H1 (cell line): ENCODE measurements at regions not wholly inside any gene's neighbourhood (a gene's known extent, or its start where the extent isn't known, plus 50 kb on each side); places are given as distances from the start of the nearest gene placed in this dataset.

Experiments used
- CTCF ChIA-PET: fragments of 300-600 bp; sonication (Branson Sonifier 250); formaldehyde crosslinking; loops from one replicate; lab custom pipeline; 2021; ENCODE audit not compliant: partially characterized antibody; lab: Charles Lee
- POLR2A ChIA-PET: fragments of 300-600 bp; sonication (Branson Sonifier 250); formaldehyde crosslinking; loops from one replicate; lab custom pipeline; 2021; ENCODE audit warnings: inconsistent platforms; ENCODE audit not compliant: partially characterized antibody; lab: Charles Lee
- DNase-seq, 2 experiments: peaks; one replicate each; pipeline versions ENCODE4 v3.0.0 to v3.0.0-alpha.2; 2010 to 2022; ENCODE audit warnings: low spot score in 2 of 2, low read depth in 1 of 2, mixed read lengths in 1 of 2
- FAIRE-seq: peaks from 2 replicates; lab custom pipeline; 2011; peaks lifted over from hg19 to GRCh38; lab: Jason Lieb, UNC
- H2AFZ ChIP-seq: 2 replicates; pipeline ENCODE4 v1.8.1; 2012; ENCODE audit warnings: low read length, inconsistent platforms
- H2AK5ac ChIP-seq: 2 replicates; pipeline ENCODE4 v1.6.1; 2013; ENCODE audit warnings: low read depth, low read length
- H2BK120ac ChIP-seq: replicated peaks from 2 replicates; pipeline ENCODE3; 2013; ENCODE audit warnings: low read depth, low read length, inconsistent platforms
- H2BK12ac ChIP-seq: 2 replicates; pipeline ENCODE4 v1.6.1; 2013; ENCODE audit warnings: low read depth, low read length
- H2BK15ac ChIP-seq: 2 replicates; pipeline ENCODE4 v1.6.1; 2013; ENCODE audit warnings: low read length
- H2BK20ac ChIP-seq: 2 replicates; pipeline ENCODE4 v1.6.1; 2013; ENCODE audit warnings: low read length
- H2BK5ac ChIP-seq: 2 replicates; pipeline ENCODE4 v1.6.1; 2013; ENCODE audit warnings: low read depth, low read length
- H3K14ac ChIP-seq: 2 replicates; pipeline ENCODE4 v1.6.1; 2013; ENCODE audit warnings: inconsistent platforms; ENCODE audit not compliant: insufficient read length
- H3K18ac ChIP-seq: 2 replicates; pipeline ENCODE4 v1.6.1; 2013; ENCODE audit warnings: low read length; ENCODE audit errors: extremely low read depth
- H3K23ac ChIP-seq: 2 replicates; pipeline ENCODE4 v1.6.1; 2013; ENCODE audit warnings: inconsistent platforms; ENCODE audit not compliant: insufficient read length
- H3K23me2 ChIP-seq: 2 replicates; pipeline ENCODE4 v1.6.1; 2013; ENCODE audit warnings: low read depth, low read length
- H3K27ac ChIP-seq: 2 replicates; pipeline ENCODE4 v1.6.1; 2011; ENCODE audit warnings: low read depth, low read length, inconsistent platforms
- H3K27me3 ChIP-seq, 4 experiments: replicated peaks in 1 of 4; 1 replicate in 1 of 4; 2 replicates in 3 of 4; pipeline versions ENCODE4 v1.6.1 to v1.8.1; 2011 to 2013; ENCODE audit warnings: low read length in 3 of 4, mild to moderate bottlenecking in 3 of 4, inconsistent platforms in 2 of 4, mixed read lengths in 2 of 4, moderate library complexity in 1 of 4; ENCODE audit not compliant: control insufficient read depth in 3 of 4, insufficient read depth in 3 of 4; ENCODE audit errors: extremely low read depth in 1 of 4
- H3K36me3 ChIP-seq, 4 experiments: 2 replicates each; pipeline versions ENCODE4 v1.6.1 to v1.8.1; 2011 to 2013; ENCODE audit warnings: mild to moderate bottlenecking in 4 of 4, low read length in 3 of 4, moderate library complexity in 2 of 4, control low read depth in 1 of 4, inconsistent platforms in 1 of 4; ENCODE audit not compliant: insufficient read depth in 4 of 4, control insufficient read depth in 2 of 4
- H3K4ac ChIP-seq: replicated peaks from 2 replicates; pipeline ENCODE3; 2013; ENCODE audit warnings: low read length, low read depth, mixed read lengths, inconsistent platforms; ENCODE audit not compliant: insufficient read length
- H3K4me1 ChIP-seq, 4 experiments: replicated peaks in 1 of 4; 1 replicate in 1 of 4; 2 replicates in 3 of 4; pipeline versions ENCODE4 v1.6.1 to v1.8.1; 2011 to 2013; ENCODE audit warnings: low read length in 3 of 4, inconsistent platforms in 2 of 4, mixed read lengths in 1 of 4; ENCODE audit not compliant: insufficient read depth in 4 of 4, control insufficient read depth in 3 of 4
- H3K4me2 ChIP-seq, 2 experiments: 2 replicates each; pipeline versions ENCODE4 v1.6.1 to v1.8.1; 2011 to 2013; ENCODE audit warnings: low read depth in 2 of 2, low read length in 2 of 2, control low read depth in 1 of 2, inconsistent platforms in 1 of 2, mild to moderate bottlenecking in 1 of 2; ENCODE audit not compliant: insufficient read depth in 1 of 2
- H3K4me3 ChIP-seq, 4 experiments: fragments of 200-600, 300-600 bp in 1 of 4; sonication (generic), shearing (Covaris generic), sonication (Bioruptor Twin) in 1 of 4; 2 replicates each; pipeline versions ENCODE4 v1.5.1 to v1.8.1; 2011 to 2016; ENCODE audit warnings: low read length in 4 of 4, low read depth in 3 of 4, control low read depth in 2 of 4, inconsistent platforms in 2 of 4, mild to moderate bottlenecking in 2 of 4, mixed read lengths in 1 of 4, moderate library complexity in 1 of 4; ENCODE audit not compliant: insufficient read depth in 2 of 4; ENCODE audit errors: extremely low read depth in 1 of 4
- H3K56ac ChIP-seq: replicated peaks from 2 replicates; pipeline ENCODE3; 2013; ENCODE audit warnings: low read depth, mild to moderate bottlenecking, mixed read lengths, low read length, inconsistent platforms; ENCODE audit not compliant: insufficient read length
- H3K79me1 ChIP-seq: 2 replicates; pipeline ENCODE4 v1.6.1; 2013; ENCODE audit warnings: low read depth, low read length, control low read depth
- H3K79me2 ChIP-seq, 2 experiments: 2 replicates each; pipeline versions ENCODE4 v1.6.1 to v1.8.1; 2012 to 2013; ENCODE audit warnings: low read length in 2 of 2, mild to moderate bottlenecking in 2 of 2, inconsistent platforms in 1 of 2; ENCODE audit not compliant: insufficient read depth in 2 of 2, control insufficient read depth in 1 of 2
- H3K9ac ChIP-seq, 4 experiments: replicated peaks in 1 of 4; 1 replicate in 1 of 4; 2 replicates in 3 of 4; pipeline versions ENCODE4 v1.6.1 to v1.8.1; 2011 to 2013; ENCODE audit warnings: low read depth in 3 of 4, low read length in 3 of 4, control low read depth in 2 of 4, mild to moderate bottlenecking in 2 of 4, moderate library complexity in 2 of 4, inconsistent platforms in 1 of 4; ENCODE audit errors: extremely low read depth in 1 of 4
- H3K9me3 ChIP-seq, 2 experiments: 2 replicates each; pipeline versions ENCODE4 v1.6.1 to v1.8.1; 2012 to 2013; ENCODE audit warnings: mild to moderate bottlenecking in 2 of 2, moderate library complexity in 2 of 2, control low read depth in 1 of 2, inconsistent platforms in 1 of 2, low read depth in 1 of 2, low read length in 1 of 2, mixed read lengths in 1 of 2; ENCODE audit not compliant: insufficient read depth in 2 of 2
- H4K20me1 ChIP-seq, 2 experiments: replicated peaks in 1 of 2; 2 replicates each; pipeline versions ENCODE3 to v1.8.1; 2011 to 2013; ENCODE audit warnings: inconsistent platforms in 2 of 2, low read length in 2 of 2, mild to moderate bottlenecking in 1 of 2; ENCODE audit not compliant: insufficient read depth in 2 of 2, control insufficient read depth in 1 of 2
- H4K5ac ChIP-seq: 2 replicates; pipeline ENCODE4 v1.6.1; 2013; ENCODE audit warnings: low read length, low read depth, mixed read lengths, inconsistent platforms; ENCODE audit not compliant: insufficient read length
- H4K8ac ChIP-seq: 2 replicates; pipeline ENCODE4 v1.8.0; 2013; ENCODE audit warnings: mild to moderate bottlenecking, moderate library complexity, low read length, inconsistent platforms; ENCODE audit not compliant: insufficient read depth; ENCODE audit errors: extremely low read depth
- H4K91ac ChIP-seq: replicated peaks from 2 replicates; pipeline ENCODE3; 2013; ENCODE audit warnings: low read length, mixed read lengths, inconsistent platforms; ENCODE audit not compliant: insufficient read length
- ASH2L ChIP-seq: fragments of 200-600, 300-600 bp; sonication (generic); IDR thresholded peaks from one replicate; pipeline ENCODE4 v1.7.1; 2017; ENCODE audit warnings: low read length
- BACH1 ChIP-seq: IDR thresholded peaks from 2 replicates; pipeline ENCODE4 v1.6.1; 2012; ENCODE audit warnings: low read length, improper control_type of control experiment
- JUN ChIP-seq: IDR thresholded peaks from 2 replicates; pipeline ENCODE4 v1.6.1; 2011; ENCODE audit warnings: low read depth, mild to moderate bottlenecking, improper control_type of control experiment, low read length
- JUND ChIP-seq: IDR thresholded peaks from 2 replicates; pipeline ENCODE4 v1.6.1; 2011; ENCODE audit warnings: mild to moderate bottlenecking, improper control_type of control experiment, low read length
- NRF1 ChIP-seq: IDR thresholded peaks from 2 replicates; pipeline ENCODE4 v1.6.1; 2011; ENCODE audit warnings: mild to moderate bottlenecking, low read depth, low read length, improper control_type of control experiment
- POLR2AphosphoS5 ChIP-seq: IDR thresholded peaks from 2 replicates; pipeline ENCODE4 v1.6.1; 2011; ENCODE audit warnings: low read depth, low read length
- RAD21 ChIP-seq, 2 experiments: IDR thresholded peaks in 1 of 2; conservative IDR thresholded peaks in 1 of 2; 2 replicates each; pipeline ENCODE4 v1.6.1; 2011; ENCODE audit warnings: low read depth in 2 of 2, low read length in 2 of 2, improper control_type of control experiment in 1 of 2, inconsistent platforms in 1 of 2, mild to moderate bottlenecking in 1 of 2, moderate library complexity in 1 of 2
- SAP30 ChIP-seq: fragments of 300-600 bp; sonication (generic); IDR thresholded peaks from 2 replicates; pipeline ENCODE4 v1.7.1; 2012; ENCODE audit warnings: low read length, moderate library complexity, mild to moderate bottlenecking, inconsistent platforms; ENCODE audit not compliant: insufficient read depth, insufficient replicate concordance
- SIRT6 ChIP-seq: IDR thresholded peaks from one replicate; pipeline ENCODE4 v1.7.1; 2012; ENCODE audit warnings: low read length, inconsistent platforms
- TAF7 ChIP-seq: optimal IDR thresholded peaks from 2 replicates; pipeline ENCODE3; 2011; ENCODE audit warnings: low read depth, mild to moderate bottlenecking, inconsistent platforms, low read length, moderate library complexity, borderline replicate concordance
- TCF12 ChIP-seq: IDR thresholded peaks from 2 replicates; pipeline ENCODE4 v1.6.1; 2011; ENCODE audit warnings: low read depth, mild to moderate bottlenecking, low read length
- TEAD4 ChIP-seq: IDR thresholded peaks from 2 replicates; pipeline ENCODE4 v1.6.1; 2012; ENCODE audit warnings: low read depth, low read length, inconsistent platforms, mixed read lengths
- WGBS, 2 experiments: shearing (Covaris generic) in 1 of 2; methylation state at CpG; one replicate each; pipeline versions ENCODE4 v1.1.6 to v1.1.7; 2013 to 2015; ENCODE audit warnings: low lambda C conversion rate in 2 of 2, mixed read lengths in 2 of 2, inconsistent platforms in 1 of 2, low coverage in 1 of 2, missing lambda C conversion rate in 1 of 2; ENCODE audit not compliant: insufficient replicate concordance in 2 of 2, insufficient coverage in 1 of 2, insufficient read length in 1 of 2; ENCODE audit errors: extremely low coverage in 1 of 2, missing lambda C conversion rate in 1 of 2; 5-methylcytosine and 5-hydroxymethylcytosine counted together
- TF ChIP-seq, protein P1 (sequence below), 3 experiments: IDR thresholded peaks; 1 replicate in 2 of 3; 2 replicates in 1 of 3; pipeline versions ENCODE4 v1.5.1 to v1.6.1; 2011; ENCODE audit warnings: low read length in 3 of 3, mild to moderate bottlenecking in 3 of 3, inconsistent platforms in 2 of 3, low read depth in 1 of 3, moderate library complexity in 1 of 3; ENCODE audit not compliant: insufficient read depth in 1 of 3; ENCODE audit errors: control extremely low read depth in 1 of 3

DNA sequence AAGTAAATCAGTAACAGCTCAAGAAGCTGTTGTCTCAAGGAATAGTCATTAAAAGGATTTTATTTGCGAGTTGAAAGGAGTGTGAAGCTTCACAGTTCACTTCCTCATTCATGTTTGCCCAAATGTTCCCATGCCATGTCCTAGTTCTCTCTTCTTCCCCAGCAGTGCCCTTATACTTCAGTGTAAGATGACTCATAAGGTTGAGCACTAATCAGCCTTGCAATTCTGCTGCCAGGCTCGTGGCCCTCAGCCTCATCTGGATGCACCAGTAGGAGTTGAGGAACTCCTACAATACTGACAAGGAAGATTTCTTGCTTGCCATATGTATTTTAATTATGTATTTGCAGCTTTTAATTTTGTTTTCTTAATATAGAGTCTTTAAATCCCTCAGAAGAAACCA, 1980.4 kb downstream of the SUCLG1 start:
- Histone ChIP-seq H4K8ac (no peak overlapping the region), H3K9me3 (no peaks in the 10 kb centered on the region), H3K23me2 (no peaks in the 10 kb centered on the region), H3K23ac (no peak overlapping the region), H3K56ac (no peak overlapping the region), H4K20me1 (no peaks in the 10 kb centered on the region), H3K4ac (no peak overlapping the region), H4K5ac (no peak overlapping the region), H3K79me1 (no peaks in the 10 kb centered on the region), H2BK20ac (no peak overlapping the region), H3K18ac (no peak overlapping the region), H3K9ac (no peak overlapping the region), H2BK15ac (no peak overlapping the region), H4K91ac (no peak overlapping the region), H2BK5ac (no peak overlapping the region), H3K4me1 (no peaks in the 10 kb centered on the region), H3K27me3 (no peaks in the 10 kb centered on the region), H3K4me3 (no peak overlapping the region), H3K79me2 (no peaks in the 10 kb centered on the region), H2AFZ (0 out of 2 replicates have a peak overlapping the region, but pooled peaks have one; percentile 21), H3K36me3 (no peaks in the 10 kb centered on the region), H3K27ac (no peak overlapping the region), H3K4me2 (no peak overlapping the region), H3K14ac (no peak overlapping the region), H2BK120ac (no peak overlapping the region), H2BK12ac (no peak overlapping the region), H2AK5ac (no peak overlapping the region)
- ChIA-PET POLR2A (interaction anchor here (0.5 kb wide), 1 partner anchor 418 kb away, joined by 3 read pairs; no protein-coding TSS in a partner anchor), CTCF (no interaction called here)
- FAIRE-seq: no peak
- no peak for DNase-seq
- 88% methylated on average over 2 of the region's 2 CpGs; no CpG with 5 or more reads in 1 of the 2 experiments for WGBS, 2 experiments
- no peak for TF ChIP-seq TCF12
- TF ChIP-seq JUN: no peak
- no peak for TF ChIP-seq SAP30
- no peak for TF ChIP-seq BACH1
- TF ChIP-seq TEAD4: no peak
- TF ChIP-seq JUND: no peak
- TF ChIP-seq, protein P1, sequence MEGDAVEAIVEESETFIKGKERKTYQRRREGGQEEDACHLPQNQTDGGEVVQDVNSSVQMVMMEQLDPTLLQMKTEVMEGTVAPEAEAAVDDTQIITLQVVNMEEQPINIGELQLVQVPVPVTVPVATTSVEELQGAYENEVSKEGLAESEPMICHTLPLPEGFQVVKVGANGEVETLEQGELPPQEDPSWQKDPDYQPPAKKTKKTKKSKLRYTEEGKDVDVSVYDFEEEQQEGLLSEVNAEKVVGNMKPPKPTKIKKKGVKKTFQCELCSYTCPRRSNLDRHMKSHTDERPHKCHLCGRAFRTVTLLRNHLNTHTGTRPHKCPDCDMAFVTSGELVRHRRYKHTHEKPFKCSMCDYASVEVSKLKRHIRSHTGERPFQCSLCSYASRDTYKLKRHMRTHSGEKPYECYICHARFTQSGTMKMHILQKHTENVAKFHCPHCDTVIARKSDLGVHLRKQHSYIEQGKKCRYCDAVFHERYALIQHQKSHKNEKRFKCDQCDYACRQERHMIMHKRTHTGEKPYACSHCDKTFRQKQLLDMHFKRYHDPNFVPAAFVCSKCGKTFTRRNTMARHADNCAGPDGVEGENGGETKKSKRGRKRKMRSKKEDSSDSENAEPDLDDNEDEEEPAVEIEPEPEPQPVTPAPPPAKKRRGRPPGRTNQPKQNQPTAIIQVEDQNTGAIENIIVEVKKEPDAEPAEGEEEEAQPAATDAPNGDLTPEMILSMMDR (IDR thresholded peaks at IDR 0.05; ENCODE audit: control extremely low read depth in 1 of 3, insufficient read depth in 1 of 3, low read depth in 1 of 3, low read length in 3 of 3): no peak
- TF ChIP-seq TAF7: no peak
- TF ChIP-seq POLR2AphosphoS5: no peak
- TF ChIP-seq NRF1: no peak
- no peak for TF ChIP-seq RAD21 (IDR thresholded peaks at IDR 0.05 in 1 of 2, conservative IDR thresholded peaks at IDR 0.05 in 1 of 2; ENCODE audit: low read depth in 2 of 2, low read length in 2 of 2)
- no peak for TF ChIP-seq ASH2L
- TF ChIP-seq SIRT6: no peak
